H1 (cell line): ENCODE measurements at regions not wholly inside any gene's neighbourhood (a gene's known extent, or its start where the extent isn't known, plus 50 kb on each side); places are given as distances from the start of the nearest gene placed in this dataset.

ENCODE experiments used
- CTCF ChIA-PET: fragments of 300-600 bp; sonication (Branson Sonifier 250); formaldehyde crosslinking; loops from one replicate; lab custom pipeline; 2021; ENCODE audit not compliant: partially characterized antibody; lab: Charles Lee
- POLR2A ChIA-PET: fragments of 300-600 bp; sonication (Branson Sonifier 250); formaldehyde crosslinking; loops from one replicate; lab custom pipeline; 2021; ENCODE audit warnings: inconsistent platforms; ENCODE audit not compliant: partially characterized antibody; lab: Charles Lee
- DNase-seq, 2 experiments: peaks; one replicate each; pipeline versions ENCODE4 v3.0.0 to v3.0.0-alpha.2; 2010 to 2022; ENCODE audit warnings: low spot score in 2 of 2, low read depth in 1 of 2, mixed read lengths in 1 of 2
- FAIRE-seq: peaks from 2 replicates; lab custom pipeline; 2011; peaks lifted over from hg19 to GRCh38; lab: Jason Lieb, UNC
- H2AFZ ChIP-seq: 2 replicates; pipeline ENCODE4 v1.8.1; 2012; ENCODE audit warnings: low read length, inconsistent platforms
- H2AK5ac ChIP-seq: 2 replicates; pipeline ENCODE4 v1.6.1; 2013; ENCODE audit warnings: low read depth, low read length
- H2BK120ac ChIP-seq: replicated peaks from 2 replicates; pipeline ENCODE3; 2013; ENCODE audit warnings: low read depth, low read length, inconsistent platforms
- H2BK12ac ChIP-seq: 2 replicates; pipeline ENCODE4 v1.6.1; 2013; ENCODE audit warnings: low read depth, low read length
- H2BK15ac ChIP-seq: 2 replicates; pipeline ENCODE4 v1.6.1; 2013; ENCODE audit warnings: low read length
- H2BK20ac ChIP-seq: 2 replicates; pipeline ENCODE4 v1.6.1; 2013; ENCODE audit warnings: low read length
- H2BK5ac ChIP-seq: 2 replicates; pipeline ENCODE4 v1.6.1; 2013; ENCODE audit warnings: low read depth, low read length
- H3K14ac ChIP-seq: 2 replicates; pipeline ENCODE4 v1.6.1; 2013; ENCODE audit warnings: inconsistent platforms; ENCODE audit not compliant: insufficient read length
- H3K18ac ChIP-seq: 2 replicates; pipeline ENCODE4 v1.6.1; 2013; ENCODE audit warnings: low read length; ENCODE audit errors: extremely low read depth
- H3K23ac ChIP-seq: 2 replicates; pipeline ENCODE4 v1.6.1; 2013; ENCODE audit warnings: inconsistent platforms; ENCODE audit not compliant: insufficient read length
- H3K23me2 ChIP-seq: 2 replicates; pipeline ENCODE4 v1.6.1; 2013; ENCODE audit warnings: low read depth, low read length
- H3K27ac ChIP-seq: 2 replicates; pipeline ENCODE4 v1.6.1; 2011; ENCODE audit warnings: low read depth, low read length, inconsistent platforms
- H3K27me3 ChIP-seq, 4 experiments: replicated peaks in 1 of 4; 1 replicate in 1 of 4; 2 replicates in 3 of 4; pipeline versions ENCODE4 v1.6.1 to v1.8.1; 2011 to 2013; ENCODE audit warnings: low read length in 3 of 4, mild to moderate bottlenecking in 3 of 4, inconsistent platforms in 2 of 4, mixed read lengths in 2 of 4, moderate library complexity in 1 of 4; ENCODE audit not compliant: control insufficient read depth in 3 of 4, insufficient read depth in 3 of 4; ENCODE audit errors: extremely low read depth in 1 of 4
- H3K36me3 ChIP-seq, 4 experiments: 2 replicates each; pipeline versions ENCODE4 v1.6.1 to v1.8.1; 2011 to 2013; ENCODE audit warnings: mild to moderate bottlenecking in 4 of 4, low read length in 3 of 4, moderate library complexity in 2 of 4, control low read depth in 1 of 4, inconsistent platforms in 1 of 4; ENCODE audit not compliant: insufficient read depth in 4 of 4, control insufficient read depth in 2 of 4
- H3K4ac ChIP-seq: replicated peaks from 2 replicates; pipeline ENCODE3; 2013; ENCODE audit warnings: low read length, low read depth, mixed read lengths, inconsistent platforms; ENCODE audit not compliant: insufficient read length
- H3K4me1 ChIP-seq, 4 experiments: replicated peaks in 1 of 4; 1 replicate in 1 of 4; 2 replicates in 3 of 4; pipeline versions ENCODE4 v1.6.1 to v1.8.1; 2011 to 2013; ENCODE audit warnings: low read length in 3 of 4, inconsistent platforms in 2 of 4, mixed read lengths in 1 of 4; ENCODE audit not compliant: insufficient read depth in 4 of 4, control insufficient read depth in 3 of 4
- H3K4me2 ChIP-seq, 2 experiments: 2 replicates each; pipeline versions ENCODE4 v1.6.1 to v1.8.1; 2011 to 2013; ENCODE audit warnings: low read depth in 2 of 2, low read length in 2 of 2, control low read depth in 1 of 2, inconsistent platforms in 1 of 2, mild to moderate bottlenecking in 1 of 2; ENCODE audit not compliant: insufficient read depth in 1 of 2
- H3K4me3 ChIP-seq, 4 experiments: fragments of 200-600, 300-600 bp in 1 of 4; sonication (generic), shearing (Covaris generic), sonication (Bioruptor Twin) in 1 of 4; 2 replicates each; pipeline versions ENCODE4 v1.5.1 to v1.8.1; 2011 to 2016; ENCODE audit warnings: low read length in 4 of 4, low read depth in 3 of 4, control low read depth in 2 of 4, inconsistent platforms in 2 of 4, mild to moderate bottlenecking in 2 of 4, mixed read lengths in 1 of 4, moderate library complexity in 1 of 4; ENCODE audit not compliant: insufficient read depth in 2 of 4; ENCODE audit errors: extremely low read depth in 1 of 4
- H3K56ac ChIP-seq: replicated peaks from 2 replicates; pipeline ENCODE3; 2013; ENCODE audit warnings: low read depth, mild to moderate bottlenecking, mixed read lengths, low read length, inconsistent platforms; ENCODE audit not compliant: insufficient read length
- H3K79me1 ChIP-seq: 2 replicates; pipeline ENCODE4 v1.6.1; 2013; ENCODE audit warnings: low read depth, low read length, control low read depth
- H3K79me2 ChIP-seq, 2 experiments: 2 replicates each; pipeline versions ENCODE4 v1.6.1 to v1.8.1; 2012 to 2013; ENCODE audit warnings: low read length in 2 of 2, mild to moderate bottlenecking in 2 of 2, inconsistent platforms in 1 of 2; ENCODE audit not compliant: insufficient read depth in 2 of 2, control insufficient read depth in 1 of 2
- H3K9ac ChIP-seq, 4 experiments: replicated peaks in 1 of 4; 1 replicate in 1 of 4; 2 replicates in 3 of 4; pipeline versions ENCODE4 v1.6.1 to v1.8.1; 2011 to 2013; ENCODE audit warnings: low read depth in 3 of 4, low read length in 3 of 4, control low read depth in 2 of 4, mild to moderate bottlenecking in 2 of 4, moderate library complexity in 2 of 4, inconsistent platforms in 1 of 4; ENCODE audit errors: extremely low read depth in 1 of 4
- H3K9me3 ChIP-seq, 2 experiments: 2 replicates each; pipeline versions ENCODE4 v1.6.1 to v1.8.1; 2012 to 2013; ENCODE audit warnings: mild to moderate bottlenecking in 2 of 2, moderate library complexity in 2 of 2, control low read depth in 1 of 2, inconsistent platforms in 1 of 2, low read depth in 1 of 2, low read length in 1 of 2, mixed read lengths in 1 of 2; ENCODE audit not compliant: insufficient read depth in 2 of 2
- H4K20me1 ChIP-seq, 2 experiments: replicated peaks in 1 of 2; 2 replicates each; pipeline versions ENCODE3 to v1.8.1; 2011 to 2013; ENCODE audit warnings: inconsistent platforms in 2 of 2, low read length in 2 of 2, mild to moderate bottlenecking in 1 of 2; ENCODE audit not compliant: insufficient read depth in 2 of 2, control insufficient read depth in 1 of 2
- H4K5ac ChIP-seq: 2 replicates; pipeline ENCODE4 v1.6.1; 2013; ENCODE audit warnings: low read length, low read depth, mixed read lengths, inconsistent platforms; ENCODE audit not compliant: insufficient read length
- H4K8ac ChIP-seq: 2 replicates; pipeline ENCODE4 v1.8.0; 2013; ENCODE audit warnings: mild to moderate bottlenecking, moderate library complexity, low read length, inconsistent platforms; ENCODE audit not compliant: insufficient read depth; ENCODE audit errors: extremely low read depth
- H4K91ac ChIP-seq: replicated peaks from 2 replicates; pipeline ENCODE3; 2013; ENCODE audit warnings: low read length, mixed read lengths, inconsistent platforms; ENCODE audit not compliant: insufficient read length
- ATF2 ChIP-seq: IDR thresholded peaks from 2 replicates; pipeline ENCODE4 v1.6.1; 2012; ENCODE audit warnings: low read length, inconsistent platforms
- ATF3 ChIP-seq: IDR thresholded peaks from 2 replicates; pipeline ENCODE4 v1.6.1; 2011; ENCODE audit warnings: low read depth, mild to moderate bottlenecking, low read length; ENCODE audit not compliant: insufficient read depth
- CBX5 ChIP-seq: fragments of 300-800, 300-1000 bp; sonication (generic); IDR thresholded peaks from 2 replicates; pipeline ENCODE4 v1.7.1; 2016; ENCODE audit warnings: antibody characterized with exemption, low read length, low read depth
- HDAC6 ChIP-seq: IDR thresholded peaks from one replicate; pipeline ENCODE4 v1.7.1; 2012; ENCODE audit warnings: low read depth, mild to moderate bottlenecking, inconsistent platforms, low read length, moderate library complexity
- PHF8 ChIP-seq: fragments of 200-600 bp; sonication (generic); conservative IDR thresholded peaks from 2 replicates; pipeline ENCODE4 v1.7.1; 2012; ENCODE audit warnings: low read depth, mild to moderate bottlenecking, inconsistent platforms, low read length, moderate library complexity
- RAD21 ChIP-seq, 2 experiments: IDR thresholded peaks in 1 of 2; conservative IDR thresholded peaks in 1 of 2; 2 replicates each; pipeline ENCODE4 v1.6.1; 2011; ENCODE audit warnings: low read depth in 2 of 2, low read length in 2 of 2, improper control_type of control experiment in 1 of 2, inconsistent platforms in 1 of 2, mild to moderate bottlenecking in 1 of 2, moderate library complexity in 1 of 2
- RFX5 ChIP-seq: IDR thresholded peaks from 2 replicates; pipeline ENCODE4 v1.6.1; 2011; ENCODE audit warnings: low read depth, low read length, improper control_type of control experiment, borderline replicate concordance
- RXRA ChIP-seq: IDR thresholded peaks from 2 replicates; pipeline ENCODE4 v1.6.1; 2011; ENCODE audit warnings: low read depth, mild to moderate bottlenecking, low read length, moderate library complexity; ENCODE audit not compliant: insufficient read depth
- SIX5 ChIP-seq: IDR thresholded peaks from 2 replicates; pipeline ENCODE4 v1.6.1; 2011; ENCODE audit warnings: mild to moderate bottlenecking, low read depth, low read length
- SP1 ChIP-seq: IDR thresholded peaks from 2 replicates; pipeline ENCODE4 v1.6.1; 2011; ENCODE audit warnings: low read depth, low read length
- SUZ12 ChIP-seq: fragments of 200-600 bp; sonication (generic); IDR thresholded peaks from 2 replicates; pipeline ENCODE4 v1.6.1; 2012; ENCODE audit warnings: mild to moderate bottlenecking, inconsistent platforms, low read length, moderate library complexity, mixed read lengths
- TAF7 ChIP-seq: optimal IDR thresholded peaks from 2 replicates; pipeline ENCODE3; 2011; ENCODE audit warnings: low read depth, mild to moderate bottlenecking, inconsistent platforms, low read length, moderate library complexity, borderline replicate concordance
- YY1 ChIP-seq: IDR thresholded peaks from 2 replicates; pipeline ENCODE4 v1.6.1; 2011; ENCODE audit warnings: low read depth, mild to moderate bottlenecking, low read length
- WGBS, 2 experiments: shearing (Covaris generic) in 1 of 2; methylation state at CpG; one replicate each; pipeline versions ENCODE4 v1.1.6 to v1.1.7; 2013 to 2015; ENCODE audit warnings: low lambda C conversion rate in 2 of 2, mixed read lengths in 2 of 2, inconsistent platforms in 1 of 2, low coverage in 1 of 2, missing lambda C conversion rate in 1 of 2; ENCODE audit not compliant: insufficient replicate concordance in 2 of 2, insufficient coverage in 1 of 2, insufficient read length in 1 of 2; ENCODE audit errors: extremely low coverage in 1 of 2, missing lambda C conversion rate in 1 of 2; 5-methylcytosine and 5-hydroxymethylcytosine counted together

GRCh38 chr4:115491686-115492085 is 378.3 kb upstream of the NDST4 start:
- Histone ChIP-seq H4K20me1 (no peaks in the 10 kb centered on the region), H3K4ac (no peak overlapping the region), H3K27ac (no peak overlapping the region), H4K8ac (no peak overlapping the region), H3K9me3 (no peaks in the 10 kb centered on the region), H3K79me2 (no peaks in the 10 kb centered on the region), H3K23me2 (no peaks in the 10 kb centered on the region), H4K5ac (no peak overlapping the region), H3K4me1 (no peaks in the 10 kb centered on the region), H2AK5ac (no peak overlapping the region), H2AFZ (no peak overlapping the region), H2BK15ac (no peak overlapping the region), H3K18ac (no peak overlapping the region), H3K9ac (no peak overlapping the region), H4K91ac (no peak overlapping the region), H3K14ac (no peak overlapping the region), H3K23ac (no peak overlapping the region), H2BK12ac (no peak overlapping the region), H3K4me3 (no peak overlapping the region), H2BK20ac (no peak overlapping the region), H3K36me3 (no peaks in the 10 kb centered on the region), H3K4me2 (no peak overlapping the region), H2BK5ac (no peak overlapping the region), H3K56ac (no peak overlapping the region), H2BK120ac (no peak overlapping the region), H3K79me1 (no peaks in the 10 kb centered on the region), H3K27me3 (no peaks in the 10 kb centered on the region)
- ChIA-PET POLR2A (no interaction called here), CTCF (no interaction called here)
- WGBS, 2 experiments, result 100% methylated on average over 1 of the region's 1 CpG; no CpG with 5 or more reads in 1 of the 2 experiments
- FAIRE-seq, result no peak
- DNase-seq, result no peak
- no peak for TF ChIP-seq ATF2
- no peak for TF ChIP-seq SUZ12
- no peak for TF ChIP-seq RFX5
- TF ChIP-seq CBX5, result no peak
- TF ChIP-seq PHF8, result no peak
- no peak for TF ChIP-seq RXRA
- no peak for TF ChIP-seq SIX5
- TF ChIP-seq ATF3, result no peak
- TF ChIP-seq TAF7, result no peak
- TF ChIP-seq YY1, result no peak
- no peak for TF ChIP-seq SP1
- no peak for TF ChIP-seq HDAC6
- no peak for TF ChIP-seq RAD21 (IDR thresholded peaks at IDR 0.05 in 1 of 2, conservative IDR thresholded peaks at IDR 0.05 in 1 of 2; ENCODE audit: low read depth in 2 of 2, low read length in 2 of 2)
